ENCODE measurements at regions not wholly inside any gene's neighbourhood (a gene's known extent, or its start where the extent isn't known, plus 50 kb on each side); places are given as distances from the start of the nearest gene placed in this dataset.

DNA sequence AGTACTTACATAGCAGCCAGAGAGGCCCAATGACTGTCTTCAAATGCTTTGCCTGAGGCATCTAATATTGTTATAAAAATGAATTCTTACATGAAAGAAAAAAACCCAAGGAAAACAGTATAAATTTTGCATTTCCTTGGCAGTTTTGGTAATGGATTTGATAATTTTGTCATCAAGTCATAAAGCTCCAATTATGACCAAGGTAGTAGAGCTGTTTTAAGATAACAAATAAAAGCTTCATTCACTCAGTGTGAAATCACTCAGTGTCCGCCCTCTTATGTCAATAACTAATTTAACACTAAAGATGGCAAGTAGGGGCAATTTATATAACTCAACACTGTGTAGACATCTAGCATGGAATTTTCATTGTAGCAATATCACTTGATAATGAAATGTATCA, 193.9 kb downstream of the ANKRD7 start (continued):
- no peak for TF ChIP-seq ZNF217 (IDR thresholded peaks at IDR 0.05)
- TF ChIP-seq MEF2B (IDR thresholded peaks at IDR 0.05; ENCODE audit: partially characterized antibody, poor library complexity, severe bottlenecking), result no peak
- TF ChIP-seq E2F4 (IDR thresholded peaks at IDR 0.05; ENCODE audit: low read depth, low read length), result no peak

DNA sequence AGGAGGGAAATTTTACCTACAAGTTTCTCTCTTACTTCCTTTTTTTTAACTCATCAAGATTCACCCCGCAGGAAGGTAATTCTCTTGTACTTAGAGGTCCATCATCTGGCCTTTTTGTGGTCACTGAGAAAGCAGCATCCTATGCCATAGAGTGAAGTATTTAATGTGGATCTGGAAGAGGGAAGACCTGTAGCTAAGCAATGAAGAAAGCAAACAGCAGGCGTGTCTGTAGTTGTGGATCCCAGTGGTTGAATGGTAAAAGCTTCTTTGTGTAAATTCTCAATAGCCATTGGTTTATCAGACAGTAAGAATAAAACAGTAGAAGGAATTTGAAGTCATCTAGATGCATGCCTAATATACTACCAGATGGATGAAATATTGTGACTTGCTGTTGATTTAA, 196.4 kb downstream of the ANKRD7 start:
- ChIA-PET CTCF (interaction anchor here (0.6 kb wide), 1 partner anchor 352 kb away, joined by 3 read pairs; no protein-coding TSS in a partner anchor), SMC1A (ENCODE audit: uncharacterized antibody, unreplicated experiment) (no interaction called here), POLR2A (no interaction called here), RAD21 (ENCODE audit: unreplicated experiment) (no interaction called here)
- no peaks in the 10 kb centered on the region for H3K27me3 ChIP-seq (replicated peaks in 1 of 2; ENCODE audit: control insufficient read depth in 2 of 2, insufficient read depth in 2 of 2, low read length in 1 of 2)
- DNase-seq (ENCODE audit: low read depth, low spot score) (no peak), FAIRE-seq (no peak), ATAC-seq (no peak)
- no peaks in the 10 kb centered on the region for H4K20me1 ChIP-seq (ENCODE audit: control insufficient read depth, insufficient read depth)
- no peak overlapping the region for H3K27ac ChIP-seq (ENCODE audit: control insufficient read depth, insufficient read depth)
- no peaks in the 10 kb centered on the region for H3K79me2 ChIP-seq (ENCODE audit: control insufficient read depth, insufficient read depth, low read length)
- in situ Hi-C loops (cut with MboI), result no loop called here
- 7% methylated on average over 2 of the region's 2 CpGs for WGBS (ENCODE audit: insufficient coverage, insufficient replicate concordance, low lambda C conversion rate, missing lambda C conversion rate)
- no peak overlapping the region for H2AFZ ChIP-seq (ENCODE audit: control insufficient read depth, low read depth, low read length)
- intact Hi-C loops (cut with micrococcal nuclease; ENCODE audit: unreplicated experiment), result no loop called here
- H3K9ac ChIP-seq (ENCODE audit: control insufficient read depth, insufficient read depth, low read length), result no peak overlapping the region
- H3K36me3 ChIP-seq (ENCODE audit: control insufficient read depth in 2 of 2, insufficient read depth in 2 of 2, low read length in 1 of 2), result no peaks in the 10 kb centered on the region
- no peak overlapping the region for H3K4me3 ChIP-seq
- no peaks in the 10 kb centered on the region for H3K4me1 ChIP-seq (ENCODE audit: control insufficient read depth, insufficient read depth, low read length)
- no peak overlapping the region for H3K4me2 ChIP-seq (ENCODE audit: control insufficient read depth, insufficient read depth)
- H3K9me3 ChIP-seq (replicated peaks; ENCODE audit: control insufficient read depth, insufficient read depth, low read length), result no peaks in the 10 kb centered on the region
- no TSS peak for BruUV-seq (replicated peaks)
- no peak for TF ChIP-seq SMARCA5 (IDR thresholded peaks at IDR 0.05)
- no peak for TF ChIP-seq ZSCAN29 (IDR thresholded peaks at IDR 0.05)
- TF ChIP-seq STAT1 (conservative IDR thresholded peaks at IDR 0.05), result no peak
- no peak for TF ChIP-seq MEF2B (IDR thresholded peaks at IDR 0.05; ENCODE audit: partially characterized antibody, poor library complexity, severe bottlenecking)
- no peak for TF ChIP-seq NRF1 (conservative IDR thresholded peaks at IDR 0.05; ENCODE audit: low read depth, low read length)
- TF ChIP-seq HDAC2 (IDR thresholded peaks at IDR 0.05), result no peak
- no peak for TF ChIP-seq SIX5 (IDR thresholded peaks at IDR 0.05; ENCODE audit: low read depth, low read length, severe bottlenecking)
- TF ChIP-seq, protein P1, sequence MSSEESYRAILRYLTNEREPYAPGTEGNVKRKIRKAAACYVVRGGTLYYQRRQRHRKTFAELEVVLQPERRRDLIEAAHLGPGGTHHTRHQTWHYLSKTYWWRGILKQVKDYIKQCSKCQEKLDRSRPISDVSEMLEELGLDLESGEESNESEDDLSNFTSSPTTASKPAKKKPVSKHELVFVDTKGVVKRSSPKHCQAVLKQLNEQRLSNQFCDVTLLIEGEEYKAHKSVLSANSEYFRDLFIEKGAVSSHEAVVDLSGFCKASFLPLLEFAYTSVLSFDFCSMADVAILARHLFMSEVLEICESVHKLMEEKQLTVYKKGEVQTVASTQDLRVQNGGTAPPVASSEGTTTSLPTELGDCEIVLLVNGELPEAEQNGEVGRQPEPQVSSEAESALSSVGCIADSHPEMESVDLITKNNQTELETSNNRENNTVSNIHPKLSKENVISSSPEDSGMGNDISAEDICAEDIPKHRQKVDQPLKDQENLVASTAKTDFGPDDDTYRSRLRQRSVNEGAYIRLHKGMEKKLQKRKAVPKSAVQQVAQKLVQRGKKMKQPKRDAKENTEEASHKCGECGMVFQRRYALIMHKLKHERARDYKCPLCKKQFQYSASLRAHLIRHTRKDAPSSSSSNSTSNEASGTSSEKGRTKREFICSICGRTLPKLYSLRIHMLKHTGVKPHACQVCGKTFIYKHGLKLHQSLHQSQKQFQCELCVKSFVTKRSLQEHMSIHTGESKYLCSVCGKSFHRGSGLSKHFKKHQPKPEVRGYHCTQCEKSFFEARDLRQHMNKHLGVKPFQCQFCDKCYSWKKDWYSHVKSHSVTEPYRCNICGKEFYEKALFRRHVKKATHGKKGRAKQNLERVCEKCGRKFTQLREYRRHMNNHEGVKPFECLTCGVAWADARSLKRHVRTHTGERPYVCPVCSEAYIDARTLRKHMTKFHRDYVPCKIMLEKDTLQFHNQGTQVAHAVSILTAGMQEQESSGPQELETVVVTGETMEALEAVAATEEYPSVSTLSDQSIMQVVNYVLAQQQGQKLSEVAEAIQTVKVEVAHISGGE (CRISPR knock-in tag; IDR thresholded peaks at IDR 0.05), result no peak
- TF ChIP-seq TCF7 (IDR thresholded peaks at IDR 0.05; ENCODE audit: borderline replicate concordance), result no peak
- no peak for TF ChIP-seq IRF4 (IDR thresholded peaks at IDR 0.05; ENCODE audit: low read depth, low read length)
- TF ChIP-seq, protein P2, sequence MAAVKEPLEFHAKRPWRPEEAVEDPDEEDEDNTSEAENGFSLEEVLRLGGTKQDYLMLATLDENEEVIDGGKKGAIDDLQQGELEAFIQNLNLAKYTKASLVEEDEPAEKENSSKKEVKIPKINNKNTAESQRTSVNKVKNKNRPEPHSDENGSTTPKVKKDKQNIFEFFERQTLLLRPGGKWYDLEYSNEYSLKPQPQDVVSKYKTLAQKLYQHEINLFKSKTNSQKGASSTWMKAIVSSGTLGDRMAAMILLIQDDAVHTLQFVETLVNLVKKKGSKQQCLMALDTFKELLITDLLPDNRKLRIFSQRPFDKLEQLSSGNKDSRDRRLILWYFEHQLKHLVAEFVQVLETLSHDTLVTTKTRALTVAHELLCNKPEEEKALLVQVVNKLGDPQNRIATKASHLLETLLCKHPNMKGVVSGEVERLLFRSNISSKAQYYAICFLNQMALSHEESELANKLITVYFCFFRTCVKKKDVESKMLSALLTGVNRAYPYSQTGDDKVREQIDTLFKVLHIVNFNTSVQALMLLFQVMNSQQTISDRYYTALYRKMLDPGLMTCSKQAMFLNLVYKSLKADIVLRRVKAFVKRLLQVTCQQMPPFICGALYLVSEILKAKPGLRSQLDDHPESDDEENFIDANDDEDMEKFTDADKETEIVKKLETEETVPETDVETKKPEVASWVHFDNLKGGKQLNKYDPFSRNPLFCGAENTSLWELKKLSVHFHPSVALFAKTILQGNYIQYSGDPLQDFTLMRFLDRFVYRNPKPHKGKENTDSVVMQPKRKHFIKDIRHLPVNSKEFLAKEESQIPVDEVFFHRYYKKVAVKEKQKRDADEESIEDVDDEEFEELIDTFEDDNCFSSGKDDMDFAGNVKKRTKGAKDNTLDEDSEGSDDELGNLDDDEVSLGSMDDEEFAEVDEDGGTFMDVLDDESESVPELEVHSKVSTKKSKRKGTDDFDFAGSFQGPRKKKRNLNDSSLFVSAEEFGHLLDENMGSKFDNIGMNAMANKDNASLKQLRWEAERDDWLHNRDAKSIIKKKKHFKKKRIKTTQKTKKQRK (IDR thresholded peaks at IDR 0.05; ENCODE audit: low read depth, low read length), result no peak
- no peak for TF ChIP-seq FOXM1 (IDR thresholded peaks at IDR 0.05; ENCODE audit: low read depth, low read length)
